ENCODE measurements at regions not wholly inside any gene's neighbourhood (a gene's known extent, or its start where the extent isn't known, plus 50 kb on each side); places are given as distances from the start of the nearest gene placed in this dataset.

- DNase-seq (ENCODE audit: low read depth, low spot score) (no peak), ATAC-seq (no peak)
- no peaks in the 10 kb centered on the region for H3K4me1 ChIP-seq (ENCODE audit: control insufficient read depth, insufficient read depth, low read length)
- no peak overlapping the region for H3K4me3 ChIP-seq (ENCODE audit: low read depth in 2 of 2, low read length in 2 of 2)
- ChIA-PET POLR2A (no interaction called here), CTCF (no interaction called here)
- in situ Hi-C loops (cut with HindIII; ENCODE audit: low pct_unique_long_range_greater_than_20kb, low sequenced_read_pairs) (no loop called here), intact Hi-C loops (cut with micrococcal nuclease; ENCODE audit: unreplicated experiment) (no loop called here)
- H3K27me3 ChIP-seq (ENCODE audit: control insufficient read depth, insufficient read depth, low read length), result no peaks in the 10 kb centered on the region
- peaks cover 3% of the 10 kb centered on the region; the same call in 1 of the 2 replicates for H3K9me3 ChIP-seq (ENCODE audit: control insufficient read depth, insufficient read depth, low read depth, low read length)
- H3K36me3 ChIP-seq (ENCODE audit: control insufficient read depth, insufficient read depth, low read length), result no peaks in the 10 kb centered on the region
- no TSS peak for BruUV-seq (replicated peaks)
- H3K27ac ChIP-seq (ENCODE audit: low read length), result no peak overlapping the region
- TF ChIP-seq POLR2AphosphoS5 (IDR thresholded peaks at IDR 0.05; ENCODE audit: low read depth, low read length) (no peak), SIN3A (IDR thresholded peaks at IDR 0.05; ENCODE audit: borderline replicate concordance, insufficient read depth, low read depth, low read length) (no peak), TCF7L2 (IDR thresholded peaks at IDR 0.05; ENCODE audit: low read depth, low read length) (no peak)
Measured at GRCh38 chr6:115370202-115370601, 690.5 kb downstream of the FRK start.

GRCh38 chr6:115365783-115366182, 694.9 kb downstream of the FRK start:
- Histone ChIP-seq H3K4me3 (ENCODE audit: low read depth in 2 of 2, low read length in 2 of 2) (no peak overlapping the region), H3K9me3 (ENCODE audit: control insufficient read depth, insufficient read depth, low read depth, low read length) (no peaks in the 10 kb centered on the region; the same call in 1 of the 2 replicates), H3K4me1 (ENCODE audit: control insufficient read depth, insufficient read depth, low read length) (no peaks in the 10 kb centered on the region), H3K36me3 (ENCODE audit: control insufficient read depth, insufficient read depth, low read length) (no peaks in the 10 kb centered on the region), H3K27ac (ENCODE audit: low read length) (no peak overlapping the region), H3K27me3 (ENCODE audit: control insufficient read depth, insufficient read depth, low read length) (no peaks in the 10 kb centered on the region)
- intact Hi-C loops (cut with micrococcal nuclease; ENCODE audit: unreplicated experiment) (no loop called here), in situ Hi-C loops (cut with HindIII; ENCODE audit: low pct_unique_long_range_greater_than_20kb, low sequenced_read_pairs) (no loop called here)
- DNase-seq (ENCODE audit: low read depth, low spot score), result no peak
- no TSS peak for BruUV-seq (replicated peaks)
- ChIA-PET CTCF (no interaction called here), POLR2A (no interaction called here)
- TF ChIP-seq POLR2AphosphoS5 (IDR thresholded peaks at IDR 0.05; ENCODE audit: low read depth, low read length) (no peak), TCF7L2 (IDR thresholded peaks at IDR 0.05; ENCODE audit: low read depth, low read length) (no peak), CTCF (IDR thresholded peaks at IDR 0.05) (no peak), SIN3A (IDR thresholded peaks at IDR 0.05; ENCODE audit: borderline replicate concordance, insufficient read depth, low read depth, low read length) (no peak), REST (IDR thresholded peaks at IDR 0.05; ENCODE audit: insufficient read depth in 1 of 2, low read depth in 2 of 2, low read length in 1 of 2) (no peak)
- ATAC-seq, result no peak

- CTCF ChIA-PET, result no interaction called here
- Histone ChIP-seq H3K4me3 (ENCODE audit: low read depth in 2 of 2, low read length in 2 of 2) (no peak overlapping the region), H3K4me1 (ENCODE audit: control insufficient read depth, insufficient read depth, low read length) (no peaks in the 10 kb centered on the region), H3K36me3 (ENCODE audit: control insufficient read depth, insufficient read depth, low read length) (no peaks in the 10 kb centered on the region), H3K27ac (ENCODE audit: low read length) (no peak overlapping the region), H3K27me3 (ENCODE audit: control insufficient read depth, insufficient read depth, low read length) (no peaks in the 10 kb centered on the region), H3K9me3 (ENCODE audit: control insufficient read depth, insufficient read depth, low read depth, low read length) (no peaks in the 10 kb centered on the region; the same call in 1 of the 2 replicates)
- DNase-seq (ENCODE audit: low read depth, low spot score) (no peak), ATAC-seq (no peak)
- POLR2A ChIA-PET, result no interaction called here
- no TSS peak for BruUV-seq (replicated peaks)
- in situ Hi-C loops (cut with HindIII; ENCODE audit: low pct_unique_long_range_greater_than_20kb, low sequenced_read_pairs), result no loop called here
- intact Hi-C loops (cut with micrococcal nuclease; ENCODE audit: unreplicated experiment), result no loop called here
- TF ChIP-seq CTCF (IDR thresholded peaks at IDR 0.05) (no peak), SIN3A (IDR thresholded peaks at IDR 0.05; ENCODE audit: borderline replicate concordance, insufficient read depth, low read depth, low read length) (no peak), TCF7L2 (IDR thresholded peaks at IDR 0.05; ENCODE audit: low read depth, low read length) (no peak), POLR2AphosphoS5 (IDR thresholded peaks at IDR 0.05; ENCODE audit: low read depth, low read length) (no peak)
Measured at GRCh38 chr6:115363379-115363778, 697.3 kb downstream of the FRK start.
